ENCODE measurements at regions not wholly inside any gene's neighbourhood (a gene's known extent, or its start where the extent isn't known, plus 50 kb on each side); places are given as distances from the start of the nearest gene placed in this dataset.
"Not testable (repeated sequence)": the region's sequence is repeated elsewhere in the genome, so short reads cannot be mapped to it uniquely, and the experiment has no call there.

DNA sequence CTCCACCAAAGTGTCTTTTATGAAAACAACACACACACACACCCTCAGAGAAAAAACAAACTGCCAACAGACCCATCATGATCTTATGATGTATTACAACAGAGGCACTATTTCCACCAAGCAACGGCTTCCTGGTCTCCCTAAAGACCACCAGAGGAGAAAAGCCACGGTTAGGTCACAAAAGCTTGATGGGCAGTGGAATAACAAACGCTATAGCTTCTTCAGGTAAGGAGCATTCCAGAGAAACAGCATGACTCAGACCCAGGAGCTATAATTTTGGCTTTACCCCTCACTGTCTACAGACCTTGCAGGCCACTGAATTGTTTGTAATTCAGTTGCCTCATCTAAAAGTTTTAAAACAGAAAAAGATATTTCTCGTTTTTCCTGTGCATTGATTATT lies 105.7 kb upstream of the GPR141 start:
- DNase-seq: no peak
- Mint-ChIP-seq H3K4me1 (peaks cover 6% of the 10 kb centered on the region), H3K9me3 (no peaks in the 10 kb centered on the region), H3K27me3 (ENCODE audit: low read depth, poor library complexity) (no peaks in the 10 kb centered on the region), H3K27ac (no peak overlapping the region), H3K4me3 (no peak overlapping the region), H3K36me3 (ENCODE audit: low read depth) (no peaks in the 10 kb centered on the region)
- TF ChIP-seq, protein P1, sequence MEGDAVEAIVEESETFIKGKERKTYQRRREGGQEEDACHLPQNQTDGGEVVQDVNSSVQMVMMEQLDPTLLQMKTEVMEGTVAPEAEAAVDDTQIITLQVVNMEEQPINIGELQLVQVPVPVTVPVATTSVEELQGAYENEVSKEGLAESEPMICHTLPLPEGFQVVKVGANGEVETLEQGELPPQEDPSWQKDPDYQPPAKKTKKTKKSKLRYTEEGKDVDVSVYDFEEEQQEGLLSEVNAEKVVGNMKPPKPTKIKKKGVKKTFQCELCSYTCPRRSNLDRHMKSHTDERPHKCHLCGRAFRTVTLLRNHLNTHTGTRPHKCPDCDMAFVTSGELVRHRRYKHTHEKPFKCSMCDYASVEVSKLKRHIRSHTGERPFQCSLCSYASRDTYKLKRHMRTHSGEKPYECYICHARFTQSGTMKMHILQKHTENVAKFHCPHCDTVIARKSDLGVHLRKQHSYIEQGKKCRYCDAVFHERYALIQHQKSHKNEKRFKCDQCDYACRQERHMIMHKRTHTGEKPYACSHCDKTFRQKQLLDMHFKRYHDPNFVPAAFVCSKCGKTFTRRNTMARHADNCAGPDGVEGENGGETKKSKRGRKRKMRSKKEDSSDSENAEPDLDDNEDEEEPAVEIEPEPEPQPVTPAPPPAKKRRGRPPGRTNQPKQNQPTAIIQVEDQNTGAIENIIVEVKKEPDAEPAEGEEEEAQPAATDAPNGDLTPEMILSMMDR (IDR thresholded peaks at IDR 0.05): no peak

DNA sequence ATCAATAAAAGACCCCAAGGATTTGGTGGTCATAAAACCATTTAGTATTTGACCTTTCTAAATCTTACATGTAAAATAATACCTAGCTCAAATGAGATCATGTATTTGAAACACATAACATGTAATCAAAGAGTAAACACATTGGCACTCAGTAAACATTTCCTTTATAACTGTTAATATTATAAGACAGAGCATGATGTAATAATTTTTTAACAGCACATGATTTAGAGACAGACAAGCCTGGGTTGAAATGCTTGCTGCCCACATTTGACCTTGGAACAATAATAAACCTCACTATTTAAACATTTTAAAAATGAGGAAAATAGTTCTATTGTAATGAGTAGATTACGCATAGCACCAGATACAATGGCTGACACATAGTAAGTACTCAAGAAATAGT lies 105.2 kb upstream of the GPR141 start:
- Mint-ChIP-seq H3K4me1 (peaks cover 6% of the 10 kb centered on the region), H3K36me3 (ENCODE audit: low read depth) (no peaks in the 10 kb centered on the region), H3K9me3 (no peaks in the 10 kb centered on the region), H3K4me3 (no peak overlapping the region), H3K27ac (no peak overlapping the region), H3K27me3 (ENCODE audit: low read depth, poor library complexity) (no peaks in the 10 kb centered on the region)
- no peak for DNase-seq
- TF ChIP-seq, protein P1 (IDR thresholded peaks at IDR 0.05): no peak

DNA sequence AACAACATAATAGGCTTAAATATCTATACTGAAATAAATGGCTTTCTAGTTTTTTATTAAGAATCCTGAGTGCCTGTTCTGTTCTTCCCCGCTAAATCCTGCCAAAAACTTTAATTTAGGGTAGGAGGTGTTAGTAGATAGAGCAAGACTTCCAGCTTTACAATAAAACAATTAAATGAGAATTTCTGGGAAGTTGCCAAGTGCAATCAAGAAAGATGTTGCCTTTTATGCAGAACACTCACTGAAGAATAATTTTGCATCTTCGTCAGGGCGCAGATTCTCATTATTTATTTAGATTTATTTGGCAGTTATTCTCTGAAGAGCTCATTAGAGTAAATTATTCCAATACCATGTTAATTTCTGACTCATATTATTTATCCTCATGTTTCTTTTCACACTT lies 103.2 kb upstream of the GPR141 start:
- DNase-seq: no peak
- Mint-ChIP-seq H3K27ac (no peak overlapping the region), H3K9me3 (no peaks in the 10 kb centered on the region), H3K4me3 (no peak overlapping the region), H3K27me3 (ENCODE audit: low read depth, poor library complexity) (no peaks in the 10 kb centered on the region), H3K4me1 (peaks cover 6% of the 10 kb centered on the region), H3K36me3 (ENCODE audit: low read depth) (no peaks in the 10 kb centered on the region)
- TF ChIP-seq, protein P1 (IDR thresholded peaks at IDR 0.05): no peak

DNA sequence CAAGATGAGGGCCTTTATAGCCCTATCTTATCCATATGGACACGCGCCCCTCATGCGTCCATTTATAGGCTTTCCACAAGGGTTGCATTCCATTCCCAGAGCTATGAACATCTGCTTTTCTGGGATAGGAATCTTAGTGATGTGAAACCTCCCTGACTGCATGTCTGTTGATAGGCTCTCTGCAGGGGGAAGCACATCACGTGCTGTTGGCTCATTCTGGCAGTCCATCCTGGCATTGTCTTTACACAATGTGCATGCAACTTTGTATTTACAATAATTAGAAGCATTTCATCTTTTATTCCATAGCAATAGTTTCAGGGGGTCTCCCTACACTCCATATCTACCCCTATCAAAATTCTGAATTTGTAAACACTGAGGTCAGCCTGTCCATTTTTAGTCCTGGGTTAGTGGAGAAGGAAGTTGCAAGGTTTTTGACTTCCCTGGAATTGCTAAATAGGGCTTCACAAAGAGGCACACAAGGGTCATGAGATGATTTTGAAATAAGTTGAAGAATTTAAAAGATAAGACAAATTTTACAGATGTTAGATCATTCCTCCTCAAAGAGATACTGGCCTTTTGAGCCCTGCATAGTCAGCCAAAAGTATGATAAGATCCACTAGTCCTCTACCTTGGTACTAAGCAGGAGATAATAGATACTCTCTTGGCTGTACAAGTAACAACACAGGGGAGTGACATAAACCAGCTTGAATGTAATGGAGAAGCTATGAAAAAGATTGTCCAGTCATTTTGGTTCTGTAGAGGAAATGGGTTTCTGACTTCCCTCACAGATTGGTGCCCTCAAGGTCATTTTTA lies 98.7 kb upstream of the GPR141 start:
- not testable (repeated sequence) for H3K9me3 Mint-ChIP-seq; H3K27me3 Mint-ChIP-seq (ENCODE audit: low read depth, poor library complexity); H3K27ac Mint-ChIP-seq; H3K36me3 Mint-ChIP-seq (ENCODE audit: low read depth); DNase-seq; H3K4me3 Mint-ChIP-seq; H3K4me1 Mint-ChIP-seq

DNA sequence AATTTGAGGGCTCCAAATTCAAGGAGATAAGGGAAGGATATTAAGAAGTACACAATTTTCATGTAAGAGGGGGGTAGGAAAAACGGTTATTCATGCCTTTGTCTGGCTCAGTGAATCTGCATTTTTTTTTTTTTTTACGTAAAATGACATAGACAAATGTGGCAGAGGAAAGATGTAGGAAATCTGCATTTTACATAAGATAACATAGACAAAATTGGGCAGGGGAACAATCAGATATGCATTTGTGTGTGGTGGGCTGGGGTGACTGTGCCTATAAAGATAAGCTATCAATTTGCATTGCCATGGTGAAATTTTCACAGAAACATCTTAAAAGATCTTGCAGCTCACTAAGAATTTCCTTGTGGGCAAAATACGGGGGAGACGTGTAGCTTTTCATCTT lies 92.7 kb upstream of the GPR141 start:
- DNase-seq: no peak
- TF ChIP-seq, protein P1 (IDR thresholded peaks at IDR 0.05): no peak
- Mint-ChIP-seq H3K27me3 (ENCODE audit: low read depth, poor library complexity) (no peaks in the 10 kb centered on the region), H3K4me3 (no peak overlapping the region), H3K4me1 (no peaks in the 10 kb centered on the region), H3K27ac (no peak overlapping the region), H3K9me3 (peaks cover 18% of the 10 kb centered on the region), H3K36me3 (ENCODE audit: low read depth) (peaks cover 7% of the 10 kb centered on the region)

DNA sequence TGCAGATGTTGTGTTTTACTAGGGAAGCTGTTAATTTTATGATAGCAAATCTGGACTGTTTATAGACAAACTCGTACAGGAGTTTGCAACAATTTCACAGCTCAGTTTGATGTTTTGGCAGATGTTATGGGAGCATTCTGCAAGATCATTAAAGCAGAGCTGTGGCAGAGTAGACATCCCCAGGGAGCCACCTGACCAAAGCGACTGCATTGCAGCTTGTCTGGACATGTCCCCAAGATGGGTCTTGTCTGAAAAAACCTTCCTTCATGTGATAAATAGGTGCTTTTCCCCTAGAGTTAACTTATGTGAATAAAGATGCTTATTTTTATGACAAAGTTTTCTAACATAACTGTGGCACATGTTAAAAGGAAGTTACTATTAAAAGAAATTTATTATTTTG lies 91.2 kb upstream of the GPR141 start:
- Mint-ChIP-seq H3K4me1 (no peaks in the 10 kb centered on the region), H3K36me3 (ENCODE audit: low read depth) (peaks cover 7% of the 10 kb centered on the region), H3K9me3 (peaks cover 28% of the 10 kb centered on the region)

More for the DNA sequence above, 91.2 kb upstream of the GPR141 start:
- Mint-ChIP-seq H3K27ac (no peak overlapping the region), H3K4me3 (no peak overlapping the region), H3K27me3 (ENCODE audit: low read depth, poor library complexity) (no peaks in the 10 kb centered on the region)
- TF ChIP-seq, protein P1 (IDR thresholded peaks at IDR 0.05): no peak
- no peak for DNase-seq
